Esophagus squamous epithelium (tissue), 5 donors: ENCODE measurements at regions not wholly inside any gene's neighbourhood (a gene's known extent, or its start where the extent isn't known, plus 50 kb on each side); places are given as distances from the start of the nearest gene placed in this dataset.
"Not testable (repeated sequence)": the region's sequence is repeated elsewhere in the genome, so short reads cannot be mapped to it uniquely, and the experiment has no call there.

Source experiments
- DNase-seq: peaks from one replicate; lab custom pipeline; 2025; lab: John Stamatoyannopoulos, UW
- H3K27ac ChIP-seq, 4 donors: fragments of 200-600 bp; sonication (generic); one replicate each; pipeline ENCODE4 v1.5.1; 2016 to 2019; ENCODE audit warnings: mild to moderate bottlenecking in 1 of 4
- H3K27me3 ChIP-seq, 4 donors: fragments of 200-600 bp; sonication (generic); 1 replicate in 3 of 4; 2 replicates in 1 of 4; pipeline versions ENCODE4 v1.5.1 to v1.6.0; 2017 to 2021; ENCODE audit warnings: antibody characterized with exemption in 1 of 4
- H3K36me3 ChIP-seq, 3 donors: fragments of 200-600 bp; sonication (generic); one replicate each; pipeline ENCODE4 v1.5.1; 2016 to 2019
- H3K4me1 ChIP-seq, 3 donors: fragments of 200-600 bp; sonication (generic); one replicate each; pipeline ENCODE4 v1.5.1; 2017 to 2019
- H3K4me3 ChIP-seq, 4 donors: fragments of 200-600 bp; sonication (generic); 1 replicate in 3 of 4; 2 replicates in 1 of 4; pipeline ENCODE4 v1.5.1; 2016 to 2019; ENCODE audit warnings: mild to moderate bottlenecking in 2 of 4, moderate library complexity in 1 of 4
- H3K9me3 ChIP-seq, 3 donors: fragments of 200-600 bp; sonication (generic); one replicate each; pipeline ENCODE4 v1.5.1; 2016 to 2019
- POLR2A ChIP-seq, 4 donors: fragments of 450-650 bp; IDR thresholded peaks; one replicate each; pipeline ENCODE4 v1.6.1; 2017; ENCODE audit warnings: antibody characterized with exemption in 4 of 4, mild to moderate bottlenecking in 4 of 4, moderate library complexity in 3 of 4
- WGBS, 2 donors: methylation state at CpG; one replicate each; pipeline ENCODE4 v1.1.5; 2018; 5-methylcytosine and 5-hydroxymethylcytosine counted together
- intact Hi-C: fragments of 100-400 bp; cut with DNase I; formaldehyde crosslinking; loops from one replicate; pipeline ENCODE4 v1.15.0; 2022
- TF ChIP-seq, protein P1 (sequence below), 6 experiments: fragments of 450-650 bp in 4 of 6; fragments of 200-600 bp in 2 of 6; sonication (generic) in 2 of 6; IDR thresholded peaks; one replicate each; pipeline ENCODE4 v1.5.1; 2016 to 2019; ENCODE audit warnings: antibody characterized with exemption in 6 of 6, mild to moderate bottlenecking in 4 of 6, moderate library complexity in 4 of 6
- donor health status: DM: yes; HTN: yes; CAD: no.

DNA sequence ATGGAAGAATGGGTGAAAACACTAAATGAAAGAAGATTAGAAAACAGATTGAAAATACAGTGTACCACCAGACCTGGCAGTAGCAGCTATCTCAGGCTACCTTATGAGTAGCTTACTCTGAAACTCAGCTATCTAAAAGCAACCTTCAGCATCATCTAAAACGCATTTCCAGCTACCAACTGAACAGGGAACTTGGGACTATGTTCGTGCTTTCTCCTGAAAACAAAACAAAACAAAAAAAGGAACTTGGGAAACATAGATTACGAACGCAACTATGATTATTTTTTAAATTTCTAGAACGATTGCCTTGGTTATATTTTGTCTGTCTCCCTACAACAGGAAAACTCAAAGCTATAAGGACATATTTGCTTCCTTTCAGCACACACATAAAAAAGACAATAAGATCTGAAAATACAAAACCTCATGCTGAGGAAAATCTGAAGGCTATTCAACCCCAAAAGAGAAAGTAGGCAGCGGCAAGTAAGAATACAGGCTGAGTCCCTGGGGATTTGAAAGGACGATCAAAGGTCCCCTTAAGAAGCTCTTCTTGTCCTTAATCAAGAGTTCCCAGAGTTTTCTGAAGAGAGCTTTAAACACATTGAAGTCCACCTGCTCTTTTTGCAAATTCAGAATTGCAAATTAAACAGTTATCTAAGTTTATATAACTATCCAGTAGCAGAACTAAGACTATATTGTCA, 53.4 kb downstream of the OR2K2 start:
- 60% methylated on average over 7 of the region's 7 CpGs for WGBS, 2 donors
- intact Hi-C loops = no loop called here
- no peak for TF ChIP-seq POLR2A (IDR thresholded peaks at IDR 0.05)
- TF ChIP-seq, protein P1, sequence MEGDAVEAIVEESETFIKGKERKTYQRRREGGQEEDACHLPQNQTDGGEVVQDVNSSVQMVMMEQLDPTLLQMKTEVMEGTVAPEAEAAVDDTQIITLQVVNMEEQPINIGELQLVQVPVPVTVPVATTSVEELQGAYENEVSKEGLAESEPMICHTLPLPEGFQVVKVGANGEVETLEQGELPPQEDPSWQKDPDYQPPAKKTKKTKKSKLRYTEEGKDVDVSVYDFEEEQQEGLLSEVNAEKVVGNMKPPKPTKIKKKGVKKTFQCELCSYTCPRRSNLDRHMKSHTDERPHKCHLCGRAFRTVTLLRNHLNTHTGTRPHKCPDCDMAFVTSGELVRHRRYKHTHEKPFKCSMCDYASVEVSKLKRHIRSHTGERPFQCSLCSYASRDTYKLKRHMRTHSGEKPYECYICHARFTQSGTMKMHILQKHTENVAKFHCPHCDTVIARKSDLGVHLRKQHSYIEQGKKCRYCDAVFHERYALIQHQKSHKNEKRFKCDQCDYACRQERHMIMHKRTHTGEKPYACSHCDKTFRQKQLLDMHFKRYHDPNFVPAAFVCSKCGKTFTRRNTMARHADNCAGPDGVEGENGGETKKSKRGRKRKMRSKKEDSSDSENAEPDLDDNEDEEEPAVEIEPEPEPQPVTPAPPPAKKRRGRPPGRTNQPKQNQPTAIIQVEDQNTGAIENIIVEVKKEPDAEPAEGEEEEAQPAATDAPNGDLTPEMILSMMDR (IDR thresholded peaks at IDR 0.05) = no peak

DNA sequence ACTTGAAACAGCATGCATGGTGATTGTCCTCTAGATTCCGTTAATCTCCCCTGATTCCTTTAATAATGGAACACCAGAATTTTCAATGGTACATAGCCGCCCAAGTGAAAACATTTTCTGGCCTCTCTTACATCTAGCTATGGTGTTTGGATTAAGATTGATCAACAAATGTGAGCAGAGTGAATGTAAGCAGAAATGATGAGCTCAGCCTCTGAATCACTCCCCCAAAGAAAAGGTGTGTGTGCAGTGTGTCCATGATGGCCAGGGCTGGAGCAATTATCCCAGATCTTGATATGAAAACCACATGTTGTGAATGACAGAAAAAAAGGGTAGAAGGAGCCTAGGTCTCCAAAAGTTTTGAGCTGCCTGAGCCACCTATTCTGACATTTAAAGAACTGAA, 55.3 kb downstream of the OR2K2 start:
- DNase-seq = no peak
- no peak overlapping the region for H3K4me3 ChIP-seq
- no peaks in the 10 kb centered on the region for H3K27me3 ChIP-seq
- H3K27ac ChIP-seq = no peak overlapping the region
- no peaks in the 10 kb centered on the region for H3K36me3 ChIP-seq
- intact Hi-C loops = no loop called here
- WGBS, 2 donors = 50 to 75% methylated on average over 2 of the region's 2 CpGs
- H3K4me1 ChIP-seq = no peaks in the 10 kb centered on the region
- no peak for TF ChIP-seq POLR2A (IDR thresholded peaks at IDR 0.05)
- TF ChIP-seq, protein P1 (IDR thresholded peaks at IDR 0.05) = no peak
- no peaks in the 10 kb centered on the region for H3K9me3 ChIP-seq

More for the DNA sequence above, 53.4 kb downstream of the OR2K2 start:
- no peak for DNase-seq
- no peaks in the 10 kb centered on the region for H3K9me3 ChIP-seq
- H3K36me3 ChIP-seq = no peaks in the 10 kb centered on the region
- H3K27ac ChIP-seq = no peak overlapping the region
- H3K4me3 ChIP-seq = no peak overlapping the region
- H3K27me3 ChIP-seq = no peaks in the 10 kb centered on the region
- H3K4me1 ChIP-seq = no peaks in the 10 kb centered on the region

DNA sequence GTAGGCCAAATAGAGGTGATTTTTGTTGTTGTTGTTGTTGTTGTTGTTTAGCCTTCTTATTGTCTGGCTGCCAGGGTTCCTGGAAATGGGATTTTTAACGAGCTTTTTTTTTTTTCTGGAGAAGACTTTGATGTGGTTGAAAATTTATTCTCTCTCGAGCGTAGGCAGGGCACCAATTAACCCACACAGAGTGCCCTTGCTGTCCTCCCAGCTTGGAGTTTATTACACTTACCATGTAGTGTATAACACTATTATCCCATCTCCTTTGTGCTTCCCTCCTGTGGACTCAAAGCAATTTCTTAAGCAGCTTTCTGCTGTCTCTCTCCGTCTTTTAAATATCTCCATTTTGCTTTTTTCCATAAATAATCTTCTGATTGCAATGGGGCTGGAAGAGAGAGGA, 57.4 kb downstream of the OR2K2 start:
- Histone ChIP-seq H3K4me3 (no peak overlapping the region), H3K9me3 (no peaks in the 10 kb centered on the region), H3K36me3 (no peaks in the 10 kb centered on the region), H3K4me1 (no peaks in the 10 kb centered on the region), H3K27ac (no peak overlapping the region), H3K27me3 (no peaks in the 10 kb centered on the region)
- TF ChIP-seq POLR2A (IDR thresholded peaks at IDR 0.05) = no peak
- TF ChIP-seq, protein P1 (IDR thresholded peaks at IDR 0.05) = no peak
- DNase-seq = no peak
- WGBS, 2 donors = 37 to 58% methylated on average over 4 of the region's 4 CpGs
- intact Hi-C loops = no loop called here

DNA sequence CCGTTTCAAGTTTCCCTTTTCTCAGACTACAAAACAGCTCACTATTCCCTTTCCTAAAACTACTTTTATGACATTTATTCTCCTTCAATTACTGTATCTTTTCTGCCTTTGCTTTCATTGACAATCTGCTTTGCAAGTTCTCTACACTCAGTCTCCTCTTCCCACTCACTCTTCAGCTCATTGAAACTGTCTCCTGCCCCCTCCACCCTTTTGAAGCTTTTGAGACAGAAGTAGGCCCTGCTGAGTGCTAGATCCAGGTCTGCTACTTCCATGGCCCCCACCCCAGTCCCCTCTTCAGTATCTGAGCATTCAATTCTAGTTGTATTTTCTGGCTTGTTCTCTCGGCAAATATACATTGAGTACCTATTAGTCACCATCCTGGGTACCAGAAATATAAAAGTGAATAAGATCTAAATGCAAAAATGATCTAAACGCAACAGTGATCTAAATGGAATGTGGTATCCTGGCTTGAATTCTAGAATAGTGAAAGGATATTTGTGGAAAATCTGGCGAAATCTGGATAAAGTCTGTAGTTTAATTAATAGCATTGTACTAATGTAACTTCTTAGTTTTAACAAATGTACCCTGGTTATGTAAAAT, 58.4 kb downstream of the OR2K2 start:
- Histone ChIP-seq H3K9me3 (peaks cover 0 to 2% (median 0%) of the 10 kb centered on the region in 3 donors), H3K4me1 (no peaks in the 10 kb centered on the region), H3K36me3 (no peaks in the 10 kb centered on the region), H3K4me3 (no peak overlapping the region), H3K27me3 (no peaks in the 10 kb centered on the region), H3K27ac (no peak overlapping the region)
- no peak for TF ChIP-seq POLR2A (IDR thresholded peaks at IDR 0.05)
- TF ChIP-seq, protein P1 (IDR thresholded peaks at IDR 0.05) = no peak
- intact Hi-C loops = no loop called here
- DNase-seq = no peak
- WGBS, 2 donors = 53 to 73% methylated on average over 4 of the region's 4 CpGs

DNA sequence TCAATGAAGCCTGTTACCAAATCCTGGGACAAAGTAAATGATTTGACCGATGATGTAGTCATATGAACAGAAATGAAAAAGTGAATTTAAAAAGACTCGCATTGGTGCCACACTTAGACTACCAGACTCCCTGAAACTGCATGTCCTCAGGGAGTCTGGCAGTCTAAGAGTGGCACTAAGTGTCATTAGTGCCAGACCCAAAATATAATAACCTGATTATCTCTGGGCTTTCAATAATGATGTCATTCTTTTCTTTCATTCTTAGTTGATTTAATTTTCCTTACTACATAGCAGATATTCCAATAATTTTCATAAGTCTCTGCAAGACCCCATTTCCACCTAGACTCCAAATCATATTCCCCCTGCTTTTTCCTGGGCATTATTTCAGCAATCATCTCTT, 59.0 kb downstream of the OR2K2 start:
- DNase-seq = no peak
- no peak overlapping the region for H3K27ac ChIP-seq
- peaks cover 0 to 7% (median 3%) of the 10 kb centered on the region in 3 donors for H3K9me3 ChIP-seq
- intact Hi-C loops = no loop called here
- H3K4me3 ChIP-seq = no peak overlapping the region
- H3K36me3 ChIP-seq = no peaks in the 10 kb centered on the region
- H3K27me3 ChIP-seq = no peaks in the 10 kb centered on the region
- no peaks in the 10 kb centered on the region for H3K4me1 ChIP-seq
- 74 to 97% methylated on average over 2 of the region's 2 CpGs for WGBS, 2 donors
- no peak for TF ChIP-seq POLR2A (IDR thresholded peaks at IDR 0.05)
- TF ChIP-seq, protein P1 (IDR thresholded peaks at IDR 0.05) = no peak

DNA sequence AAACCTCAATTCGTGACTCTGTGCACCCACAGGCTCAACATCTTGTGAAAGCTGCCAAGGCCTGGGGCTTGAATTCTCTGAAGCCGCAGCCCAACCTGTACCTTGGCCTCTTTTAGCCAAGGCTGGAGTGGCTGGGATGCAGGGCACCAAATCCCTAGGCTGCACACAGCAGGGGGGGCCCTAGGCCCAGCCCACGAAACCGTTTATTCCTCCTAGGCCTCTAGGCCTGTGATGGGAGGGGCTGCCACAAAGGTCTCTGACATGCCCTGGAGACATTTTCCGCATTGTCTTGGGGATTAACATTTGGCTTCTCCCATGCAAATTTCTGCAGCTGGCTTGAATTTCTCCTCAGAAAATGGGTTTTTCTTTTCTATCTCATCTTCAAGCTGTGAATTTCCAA, 64.0 kb downstream of the OR2K2 start:
- H3K36me3 ChIP-seq, intact Hi-C loops, H3K27ac ChIP-seq, H3K4me1 ChIP-seq, H3K27me3 ChIP-seq, H3K4me3 ChIP-seq, DNase-seq: not testable (repeated sequence)
- peaks cover 0 to 10% (median 9%) of the 10 kb centered on the region in 3 donors for H3K9me3 ChIP-seq
- WGBS, 2 donors = 79 to 84% methylated on average over 5 of the region's 5 CpGs
